Endothelial cell of umbilical vein (primary cell): ENCODE measurements at regions not wholly inside any gene's neighbourhood (a gene's known extent, or its start where the extent isn't known, plus 50 kb on each side); places are given as distances from the start of the nearest gene placed in this dataset.

Experiments used
- BruUV-seq: library from RNA; stranded (reverse); fragments of 400-500 nt; replicated peaks from 2 replicates; lab custom pipeline; 2021; lab: Mats Ljungman, UMichigan
- CTCF ChIA-PET: fragments of 300-600, 350-600 bp; sonication (Branson Sonifier 250); formaldehyde crosslinking; loops from one replicate; lab custom pipeline; 2021; ENCODE audit warnings: antibody characterized with exemption, inconsistent platforms; lab: Charles Lee
- POLR2A ChIA-PET: fragments of 300-600, 350-600 bp; sonication (Branson Sonifier 250); formaldehyde crosslinking; loops from one replicate; lab custom pipeline; 2021; ENCODE audit warnings: antibody characterized with exemption, inconsistent platforms; lab: Charles Lee
- DNase-seq: peaks from one replicate; pipeline ENCODE4 v3.0.0-alpha.2; 2011; ENCODE audit warnings: low read depth, low spot score
- FAIRE-seq: peaks from 2 replicates; lab custom pipeline; 2011; peaks lifted over from hg19 to GRCh38; lab: Jason Lieb, UNC
- H2AFZ ChIP-seq: 2 replicates; pipeline ENCODE4 v1.6.0; 2012; ENCODE audit warnings: low read depth, low read length, control low read depth, inconsistent platforms
- H3K27ac ChIP-seq: 2 replicates; pipeline ENCODE4 v1.5.1; 2011; ENCODE audit warnings: low read depth, mild to moderate bottlenecking, control low read depth, low read length, moderate library complexity; ENCODE audit not compliant: insufficient read depth
- H3K27me3 ChIP-seq, 2 experiments: 2 replicates each; pipeline versions ENCODE4 v1.6.0 to v1.6.1; 2011; ENCODE audit warnings: low read length in 2 of 2, mixed read lengths in 1 of 2; ENCODE audit not compliant: control insufficient read depth in 2 of 2, insufficient read depth in 2 of 2
- H3K36me3 ChIP-seq, 2 experiments: 2 replicates in 1 of 2; 3 replicates in 1 of 2; pipeline ENCODE4 v1.5.1; 2011; ENCODE audit warnings: low read length in 2 of 2, mild to moderate bottlenecking in 1 of 2, moderate library complexity in 1 of 2; ENCODE audit not compliant: control insufficient read depth in 2 of 2, insufficient read depth in 2 of 2; ENCODE audit errors: extremely low read depth in 1 of 2
- H3K4me1 ChIP-seq: 3 replicates; pipeline ENCODE4 v1.5.1; 2011; ENCODE audit warnings: mild to moderate bottlenecking, low read length; ENCODE audit not compliant: control insufficient read depth, insufficient read depth; ENCODE audit errors: extremely low read depth
- H3K4me2 ChIP-seq: 2 replicates; pipeline ENCODE4 v1.6.1; 2011; ENCODE audit warnings: low read length, control low read depth, mixed read lengths; ENCODE audit not compliant: insufficient read depth
- H3K4me3 ChIP-seq, 3 experiments: fragments of 200-600 bp in 1 of 3; sonication (generic), shearing (Covaris generic) in 1 of 3; replicated peaks in 1 of 3; 2 replicates each; pipeline ENCODE4 v1.5.1; 2011 to 2016; ENCODE audit warnings: control low read depth in 3 of 3, low read length in 3 of 3, mild to moderate bottlenecking in 2 of 3, inconsistent platforms in 1 of 3, low read depth in 1 of 3, moderate library complexity in 1 of 3; ENCODE audit not compliant: insufficient read depth in 1 of 3
- H3K79me2 ChIP-seq: 2 replicates; pipeline ENCODE4 v1.6.0; 2012; ENCODE audit warnings: low read length, inconsistent platforms; ENCODE audit not compliant: control insufficient read depth, insufficient read depth
- H3K9ac ChIP-seq: replicated peaks from 2 replicates; pipeline ENCODE3; 2011; ENCODE audit warnings: low read length, control low read depth; ENCODE audit not compliant: insufficient read depth; ENCODE audit errors: extremely low read depth
- H3K9me1 ChIP-seq: replicated peaks from 3 replicates; pipeline ENCODE4 v1.6.0; 2011; ENCODE audit warnings: mild to moderate bottlenecking, low read length; ENCODE audit not compliant: control insufficient read depth, insufficient read depth; ENCODE audit errors: extremely low read depth
- H3K9me3 ChIP-seq: replicated peaks from 2 replicates; pipeline ENCODE4 v1.5.1; 2012; ENCODE audit warnings: low read length, inconsistent platforms; ENCODE audit not compliant: control insufficient read depth, insufficient read depth
- H4K20me1 ChIP-seq: replicated peaks from 2 replicates; pipeline ENCODE3; 2011; ENCODE audit warnings: mild to moderate bottlenecking, low read length; ENCODE audit not compliant: control insufficient read depth, insufficient read depth; ENCODE audit errors: extremely low read depth
- EZH2 ChIP-seq: IDR thresholded peaks from 2 replicates; pipeline ENCODE4 v1.6.1; 2012; ENCODE audit warnings: borderline replicate concordance, low read depth, mild to moderate bottlenecking, moderate library complexity, low read length, inconsistent platforms; ENCODE audit not compliant: severe bottlenecking
- FOS ChIP-seq: IDR thresholded peaks from 2 replicates; pipeline ENCODE4 v1.6.1; 2011; ENCODE audit warnings: mild to moderate bottlenecking, low read length, moderate library complexity, borderline replicate concordance; ENCODE audit not compliant: insufficient read depth
- GATA2 ChIP-seq: IDR thresholded peaks from 2 replicates; pipeline ENCODE4 v1.7.0; 2011; ENCODE audit warnings: low read depth, mild to moderate bottlenecking, moderate library complexity, mixed read lengths, low read length; ENCODE audit not compliant: insufficient read length, insufficient read depth
- JUN ChIP-seq: IDR thresholded peaks from 2 replicates; pipeline ENCODE4 v1.6.1; 2011; ENCODE audit warnings: borderline replicate concordance, low read depth; ENCODE audit not compliant: insufficient read length, insufficient read depth
- MYC ChIP-seq: IDR thresholded peaks from one replicate; pipeline ENCODE4 v1.6.1; 2011; ENCODE audit warnings: mild to moderate bottlenecking, low read depth, low read length
- POLR2A ChIP-seq: IDR thresholded peaks from 2 replicates; pipeline ENCODE4 v1.6.1; 2012; ENCODE audit warnings: low read depth, mild to moderate bottlenecking, control low read depth, low read length
- POLR2AphosphoS5 ChIP-seq: IDR thresholded peaks from 2 replicates; pipeline ENCODE4 v1.6.1; 2012; ENCODE audit warnings: low read depth, mild to moderate bottlenecking, control low read depth, low read length, moderate library complexity; ENCODE audit not compliant: insufficient read depth
- dilution Hi-C: fragments of 300-500 bp; cut with MboI; formaldehyde crosslinking; loops from one replicate; pipeline ENCODE4 v1.15.0; 2019; ENCODE audit warnings: low sequenced_read_pairs; ENCODE audit not compliant: extremely low pct_ligation_motif_present
- intact Hi-C: fragments of 100-400 bp; cut with micrococcal nuclease; formaldehyde crosslinking; loops from one replicate; pipeline ENCODE4 v1.10.0; 2022
- TF ChIP-seq, protein P1 (sequence below): IDR thresholded peaks from 2 replicates; pipeline ENCODE4 v1.6.1; 2011; ENCODE audit not compliant: insufficient read depth, insufficient read length
- TF ChIP-seq, protein P2 (sequence below), 2 donors: IDR thresholded peaks; 1 replicate in 1 of 2; 2 replicates in 1 of 2; pipeline ENCODE4 v1.5.1; 2011; ENCODE audit warnings: low read length in 2 of 2, mild to moderate bottlenecking in 2 of 2, moderate library complexity in 2 of 2, control low read depth in 1 of 2, inconsistent platforms in 1 of 2, low read depth in 1 of 2; ENCODE audit not compliant: insufficient read depth in 1 of 2; ENCODE audit errors: extremely low read depth in 1 of 2

DNA sequence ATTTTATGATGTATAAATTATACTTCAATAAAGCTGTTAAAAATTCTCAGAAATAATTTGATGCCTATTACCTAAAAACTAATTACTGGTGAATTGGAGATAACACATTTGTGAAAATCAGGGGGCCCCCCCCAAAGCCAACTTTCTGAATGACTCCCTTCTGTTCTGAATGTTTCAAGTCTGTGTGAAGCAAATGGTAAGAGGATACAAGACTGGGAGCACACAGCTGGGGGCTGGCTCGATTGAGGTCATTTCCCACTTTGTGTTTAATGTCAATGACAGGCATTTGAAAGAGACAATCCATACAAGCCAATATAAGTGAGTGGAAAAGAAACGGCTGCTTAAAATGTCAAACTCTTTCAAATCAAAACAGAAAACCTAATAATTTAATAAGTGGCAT, 155.8 kb downstream of the SH2D1A start:
- TF ChIP-seq POLR2A (no peak), JUN (no peak), FOS (no peak), MYC (no peak), GATA2 (no peak), POLR2AphosphoS5 (no peak), EZH2 (no peak)
- TF ChIP-seq, protein P1, sequence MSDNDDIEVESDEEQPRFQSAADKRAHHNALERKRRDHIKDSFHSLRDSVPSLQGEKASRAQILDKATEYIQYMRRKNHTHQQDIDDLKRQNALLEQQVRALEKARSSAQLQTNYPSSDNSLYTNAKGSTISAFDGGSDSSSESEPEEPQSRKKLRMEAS: no peak
- TF ChIP-seq, protein P2, sequence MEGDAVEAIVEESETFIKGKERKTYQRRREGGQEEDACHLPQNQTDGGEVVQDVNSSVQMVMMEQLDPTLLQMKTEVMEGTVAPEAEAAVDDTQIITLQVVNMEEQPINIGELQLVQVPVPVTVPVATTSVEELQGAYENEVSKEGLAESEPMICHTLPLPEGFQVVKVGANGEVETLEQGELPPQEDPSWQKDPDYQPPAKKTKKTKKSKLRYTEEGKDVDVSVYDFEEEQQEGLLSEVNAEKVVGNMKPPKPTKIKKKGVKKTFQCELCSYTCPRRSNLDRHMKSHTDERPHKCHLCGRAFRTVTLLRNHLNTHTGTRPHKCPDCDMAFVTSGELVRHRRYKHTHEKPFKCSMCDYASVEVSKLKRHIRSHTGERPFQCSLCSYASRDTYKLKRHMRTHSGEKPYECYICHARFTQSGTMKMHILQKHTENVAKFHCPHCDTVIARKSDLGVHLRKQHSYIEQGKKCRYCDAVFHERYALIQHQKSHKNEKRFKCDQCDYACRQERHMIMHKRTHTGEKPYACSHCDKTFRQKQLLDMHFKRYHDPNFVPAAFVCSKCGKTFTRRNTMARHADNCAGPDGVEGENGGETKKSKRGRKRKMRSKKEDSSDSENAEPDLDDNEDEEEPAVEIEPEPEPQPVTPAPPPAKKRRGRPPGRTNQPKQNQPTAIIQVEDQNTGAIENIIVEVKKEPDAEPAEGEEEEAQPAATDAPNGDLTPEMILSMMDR (IDR thresholded peaks at IDR 0.05; ENCODE audit: extremely low read depth in 1 of 2, insufficient read depth in 1 of 2, low read depth in 1 of 2, low read length in 2 of 2): no peak
- no peak for FAIRE-seq
- dilution Hi-C loops (no loop called here), intact Hi-C loops (no loop called here)
- BruUV-seq: no TSS peak
- Histone ChIP-seq H3K9me1 (no peaks in the 10 kb centered on the region), H2AFZ (no peak overlapping the region), H3K36me3 (no peaks in the 10 kb centered on the region), H4K20me1 (no peaks in the 10 kb centered on the region), H3K27me3 (no peaks in the 10 kb centered on the region), H3K27ac (no peak overlapping the region), H3K4me2 (no peak overlapping the region), H3K4me3 (no peak overlapping the region), H3K9ac (no peak overlapping the region), H3K4me1 (no peaks in the 10 kb centered on the region), H3K9me3 (no peaks in the 10 kb centered on the region), H3K79me2 (no peaks in the 10 kb centered on the region)
- DNase-seq: no peak
- ChIA-PET CTCF (no interaction called here), POLR2A (no interaction called here)
